GM12892 (cell line): ENCODE measurements at regions not wholly inside any gene's neighbourhood (a gene's known extent, or its start where the extent isn't known, plus 50 kb on each side); places are given as distances from the start of the nearest gene placed in this dataset.

Source experiments
- POLR2A ChIP-seq: IDR thresholded peaks from 2 replicates; pipeline ENCODE4 v1.6.1; 2011; ENCODE audit warnings: low read depth, low read length, control low read depth
- POLR2AphosphoS5 ChIP-seq: IDR thresholded peaks from 2 replicates; pipeline ENCODE4 v1.6.1; 2011; ENCODE audit warnings: low read depth, low read length, control low read depth
- TAF1 ChIP-seq: IDR thresholded peaks from 2 replicates; pipeline ENCODE4 v1.6.1; 2011; ENCODE audit warnings: low read depth, mild to moderate bottlenecking, control low read depth, low read length, borderline replicate concordance

- TF ChIP-seq POLR2AphosphoS5, result no peak
- TF ChIP-seq POLR2A, result no peak
- no peak for TF ChIP-seq TAF1
Observed at GRCh38 chr18:1014509-1014908, 109.8 kb downstream of the ADCYAP1 start.
